ENCODE measurements at regions not wholly inside any gene's neighbourhood (a gene's known extent, or its start where the extent isn't known, plus 50 kb on each side); places are given as distances from the start of the nearest gene placed in this dataset.
"Not testable (repeated sequence)": the region's sequence is repeated elsewhere in the genome, so short reads cannot be mapped to it uniquely, and the experiment has no call there.

DNA sequence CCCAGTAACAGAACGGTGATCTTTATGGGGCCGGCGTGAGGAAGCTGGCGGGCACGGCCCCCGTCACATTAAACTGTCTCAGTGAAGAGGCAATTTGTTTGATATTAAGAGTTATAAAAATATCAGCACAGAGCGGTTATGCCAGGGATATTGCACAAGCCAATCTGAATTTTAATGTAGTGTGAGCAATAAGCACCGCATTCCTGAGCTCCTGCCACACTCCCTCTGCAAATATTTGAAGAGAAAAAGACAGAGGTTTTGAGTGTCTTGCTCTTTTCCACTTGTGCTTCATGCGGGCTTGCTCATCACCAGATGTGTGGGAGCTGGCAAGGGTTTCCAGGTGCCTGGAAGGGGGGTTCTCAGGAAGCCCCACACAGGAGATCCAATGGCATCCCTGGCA, 50.3 kb upstream of the PAX8 start:
- not testable (repeated sequence) for H3K79me2 ChIP-seq (ENCODE audit: control insufficient read depth, low read length); H3K27me3 ChIP-seq (ENCODE audit: control insufficient read depth, low read length); H4K20me1 ChIP-seq (ENCODE audit: control insufficient read depth, insufficient read depth, low read depth, low read length); H3K36me3 ChIP-seq (ENCODE audit: control insufficient read depth, low read length); H3F3A ChIP-seq (ENCODE audit: control insufficient read depth, insufficient read depth); H3K9me3 ChIP-seq (ENCODE audit: control insufficient read depth, insufficient read depth, low read length); H3K9me2 ChIP-seq (replicated peaks; ENCODE audit: control insufficient read depth, low read length); H3K4me2 ChIP-seq (ENCODE audit: low read length); H3K27ac ChIP-seq (ENCODE audit: low read depth, low read length); H3K4me3 ChIP-seq (ENCODE audit: low read length)
- peaks cover 15% of the 10 kb centered on the region for H3K4me1 ChIP-seq (ENCODE audit: control insufficient read depth, low read length)

GRCh38 chr2:113328572-113328971, 49.9 kb upstream of the PAX8 start:
- not testable (repeated sequence) for H3F3A ChIP-seq (ENCODE audit: control insufficient read depth, insufficient read depth); H3K9me3 ChIP-seq (ENCODE audit: control insufficient read depth, insufficient read depth, low read length)
- H3K4me1 ChIP-seq (ENCODE audit: control insufficient read depth, low read length), result peaks cover 19% of the 10 kb centered on the region

More at GRCh38 chr2:113328572-113328971, 49.9 kb upstream of the PAX8 start:
- H3K4me3 ChIP-seq (ENCODE audit: low read length); H3K4me2 ChIP-seq (ENCODE audit: low read length); H3K79me2 ChIP-seq (ENCODE audit: control insufficient read depth, low read length); H3K9me2 ChIP-seq (replicated peaks; ENCODE audit: control insufficient read depth, low read length); H3K27ac ChIP-seq (ENCODE audit: low read depth, low read length); H3K36me3 ChIP-seq (ENCODE audit: control insufficient read depth, low read length); H4K20me1 ChIP-seq (ENCODE audit: control insufficient read depth, insufficient read depth, low read depth, low read length); H3K27me3 ChIP-seq (ENCODE audit: control insufficient read depth, low read length): not testable (repeated sequence)

Data from DOHH2 (cell line).